Sigmoid colon (tissue), 4 donors: ENCODE measurements at regions not wholly inside any gene's neighbourhood (a gene's known extent, or its start where the extent isn't known, plus 50 kb on each side); places are given as distances from the start of the nearest gene placed in this dataset.

Source experiments
- POLR2A ChIP-seq, 2 donors: fragments of 450-650 bp; IDR thresholded peaks; one replicate each; pipeline ENCODE4 v1.6.1; 2016; ENCODE audit warnings: antibody characterized with exemption in 2 of 2, mild to moderate bottlenecking in 2 of 2, moderate library complexity in 2 of 2
- POLR2AphosphoS5 ChIP-seq, 4 donors: sonication (generic); formaldehyde crosslinking; IDR thresholded peaks; one replicate each; pipeline ENCODE4 v1.6.1; 2017; ENCODE audit warnings: antibody characterized with exemption in 4 of 4
- TF ChIP-seq, protein P1 (sequence below), 4 experiments: fragments of 450-650 bp in 3 of 4; fragments of 200-600 bp in 1 of 4; IDR thresholded peaks; one replicate each; pipeline ENCODE4 v1.5.1; 2016 to 2019; ENCODE audit warnings: antibody characterized with exemption in 4 of 4, mild to moderate bottlenecking in 3 of 4, moderate library complexity in 2 of 4

- TF ChIP-seq, protein P1, sequence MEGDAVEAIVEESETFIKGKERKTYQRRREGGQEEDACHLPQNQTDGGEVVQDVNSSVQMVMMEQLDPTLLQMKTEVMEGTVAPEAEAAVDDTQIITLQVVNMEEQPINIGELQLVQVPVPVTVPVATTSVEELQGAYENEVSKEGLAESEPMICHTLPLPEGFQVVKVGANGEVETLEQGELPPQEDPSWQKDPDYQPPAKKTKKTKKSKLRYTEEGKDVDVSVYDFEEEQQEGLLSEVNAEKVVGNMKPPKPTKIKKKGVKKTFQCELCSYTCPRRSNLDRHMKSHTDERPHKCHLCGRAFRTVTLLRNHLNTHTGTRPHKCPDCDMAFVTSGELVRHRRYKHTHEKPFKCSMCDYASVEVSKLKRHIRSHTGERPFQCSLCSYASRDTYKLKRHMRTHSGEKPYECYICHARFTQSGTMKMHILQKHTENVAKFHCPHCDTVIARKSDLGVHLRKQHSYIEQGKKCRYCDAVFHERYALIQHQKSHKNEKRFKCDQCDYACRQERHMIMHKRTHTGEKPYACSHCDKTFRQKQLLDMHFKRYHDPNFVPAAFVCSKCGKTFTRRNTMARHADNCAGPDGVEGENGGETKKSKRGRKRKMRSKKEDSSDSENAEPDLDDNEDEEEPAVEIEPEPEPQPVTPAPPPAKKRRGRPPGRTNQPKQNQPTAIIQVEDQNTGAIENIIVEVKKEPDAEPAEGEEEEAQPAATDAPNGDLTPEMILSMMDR (IDR thresholded peaks at IDR 0.05), result no peak
- TF ChIP-seq POLR2AphosphoS5 (IDR thresholded peaks at IDR 0.05) (no peak), POLR2A (IDR thresholded peaks at IDR 0.05) (no peak)
Observed at GRCh38 chr11:34758262-34758661, 137.4 kb downstream of the EHF start.
